Activated T-helper 1 cell treated with anti-CD3 and anti-CD28 coated beads, Interleukin-12 subunit alpha, Interleukin-12 subunit beta, Interleukin-2, Interleukin-4 antibody, amounts not matched to agents 30 ng/mL and 10 ng/mL and 1 ng/mL, durations not matched to agents 14 hours and 24 hours and 36 hours (primary cell): ENCODE measurements at regions not wholly inside any gene's neighbourhood (a gene's known extent, or its start where the extent isn't known, plus 50 kb on each side); places are given as distances from the start of the nearest gene placed in this dataset.
"Not testable (repeated sequence)": the region's sequence is repeated elsewhere in the genome, so short reads cannot be mapped to it uniquely, and the experiment has no call there.

Experiments used
- DNase-seq: peaks from one replicate; pipeline ENCODE4 v3.0.0; 2021; ENCODE audit warnings: low spot score
- H3K27ac Mint-ChIP-seq: one replicate; pipeline ENCODE4 v1.8.0; 2021; ENCODE audit warnings: mild to moderate bottlenecking, mixed read lengths
- H3K27me3 Mint-ChIP-seq: one replicate; pipeline ENCODE4 v1.8.0; 2022; ENCODE audit warnings: mild to moderate bottlenecking, moderate library complexity, mixed read lengths; ENCODE audit not compliant: insufficient read depth
- H3K36me3 Mint-ChIP-seq: one replicate; pipeline ENCODE4 v1.8.0; 2021; ENCODE audit warnings: low read depth, mixed read lengths
- H3K4me1 Mint-ChIP-seq: one replicate; pipeline ENCODE4 v1.8.0; 2021; ENCODE audit warnings: low read depth, mixed read lengths
- H3K4me3 Mint-ChIP-seq: one replicate; pipeline ENCODE4 v1.8.0; 2021; ENCODE audit warnings: mild to moderate bottlenecking, moderate library complexity, mixed read lengths
- H3K9me3 Mint-ChIP-seq: one replicate; pipeline ENCODE4 v1.8.0; 2021; ENCODE audit warnings: mixed read lengths
- intact Hi-C: fragments of 100-400 bp; cut with micrococcal nuclease; formaldehyde crosslinking; loops from one replicate; pipeline ENCODE4 v1.15.1; 2024

DNA sequence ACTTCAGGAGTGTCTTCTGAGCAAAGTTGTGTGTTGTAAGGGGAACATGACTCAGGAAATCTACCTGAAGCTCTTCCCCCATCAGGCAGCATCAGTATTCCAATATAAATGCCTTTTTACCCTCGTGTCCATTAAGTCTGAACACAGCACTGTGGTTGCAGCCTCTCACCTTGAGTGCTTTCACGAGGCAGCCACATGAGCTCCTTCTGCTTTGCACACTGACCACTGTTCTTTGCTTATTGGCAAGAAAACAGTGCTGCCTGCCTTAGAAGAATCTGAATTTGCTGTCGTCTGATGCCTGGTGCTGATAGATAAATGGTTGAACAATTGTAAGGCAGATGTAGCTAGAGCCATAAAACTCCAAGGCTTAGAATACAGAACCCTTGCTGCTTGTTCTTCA, 139.6 kb upstream of the WDR1 start:
- intact Hi-C loops = no loop called here
- no peak for DNase-seq
- no peak overlapping the region for H3K27ac Mint-ChIP-seq
- no peaks in the 10 kb centered on the region for H3K4me1 Mint-ChIP-seq
- H3K36me3 Mint-ChIP-seq = no peaks in the 10 kb centered on the region
- no peak overlapping the region for H3K4me3 Mint-ChIP-seq
- no peaks in the 10 kb centered on the region for H3K9me3 Mint-ChIP-seq
- H3K27me3 Mint-ChIP-seq = peaks cover 5% of the 10 kb centered on the region

DNA sequence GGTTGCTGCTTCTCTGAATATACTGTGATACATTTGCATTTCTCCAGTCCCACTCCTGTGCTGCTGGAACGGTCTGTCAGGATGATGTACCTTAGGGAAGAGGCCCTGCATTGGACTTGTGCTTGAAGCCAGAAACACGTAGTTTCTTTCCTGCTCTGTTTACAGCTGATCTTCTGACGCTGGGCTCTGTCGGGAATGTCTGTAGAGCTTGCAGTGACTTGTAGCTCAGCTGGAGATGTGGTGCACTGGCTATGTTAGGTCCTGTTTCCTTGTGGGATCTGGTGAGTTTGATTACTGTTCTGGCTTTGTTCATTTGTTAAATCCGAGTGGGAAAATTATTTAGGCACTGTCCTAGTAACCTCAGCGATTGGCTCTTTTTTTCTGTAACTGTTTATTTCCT, 137.2 kb upstream of the WDR1 start:
- Mint-ChIP-seq H3K4me3 (no peak overlapping the region), H3K27ac (no peak overlapping the region), H3K9me3 (no peaks in the 10 kb centered on the region), H3K36me3 (no peaks in the 10 kb centered on the region), H3K27me3 (no peaks in the 10 kb centered on the region), H3K4me1 (no peaks in the 10 kb centered on the region)
- DNase-seq = no peak
- intact Hi-C loops = no loop called here

DNA sequence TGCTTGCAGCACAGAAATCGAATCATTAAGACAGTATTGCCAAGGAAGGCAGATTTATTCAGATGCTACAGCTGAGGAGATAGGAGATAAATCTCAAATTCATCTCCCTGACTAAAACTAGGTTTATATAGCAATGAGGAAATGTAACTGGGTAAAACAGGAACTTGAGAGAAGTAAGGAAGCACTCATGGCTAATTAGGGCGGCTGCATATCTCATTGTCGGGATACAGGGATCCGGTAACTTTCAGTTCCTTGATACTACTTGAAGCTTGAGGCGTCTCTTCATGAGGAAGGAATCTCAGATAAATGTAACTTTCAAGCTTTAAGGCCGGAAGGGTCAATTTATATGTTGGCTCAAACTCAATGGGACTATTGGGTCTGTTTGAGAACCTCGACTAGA, 129.2 kb upstream of the WDR1 start:
- H3K4me3 Mint-ChIP-seq = no peak overlapping the region
- H3K27me3 Mint-ChIP-seq = peaks cover 7% of the 10 kb centered on the region
- no peaks in the 10 kb centered on the region for H3K36me3 Mint-ChIP-seq
- intact Hi-C loops = no loop called here
- DNase-seq = no peak
- H3K9me3 Mint-ChIP-seq = no peaks in the 10 kb centered on the region
- H3K4me1 Mint-ChIP-seq = no peaks in the 10 kb centered on the region
- H3K27ac Mint-ChIP-seq = no peak overlapping the region

DNA sequence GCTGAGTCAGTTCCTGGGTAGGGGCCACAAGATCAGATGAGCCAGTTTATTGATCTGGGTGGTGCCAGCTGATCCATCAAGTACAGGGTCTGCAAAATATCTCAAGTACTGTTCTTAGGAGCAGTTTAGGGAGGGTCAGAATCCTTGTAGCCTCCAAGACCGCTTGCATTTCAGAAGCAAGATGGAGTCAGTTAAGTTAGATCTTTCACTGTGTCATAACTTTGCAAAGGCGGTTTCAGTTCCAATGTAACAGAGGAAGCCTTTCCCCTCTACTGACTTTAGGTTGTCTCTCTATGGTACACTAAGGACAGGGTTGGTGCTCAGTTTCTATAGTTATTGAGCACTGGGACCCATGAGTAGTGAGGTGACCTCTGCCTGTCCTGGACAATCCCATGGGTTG, 127.3 kb upstream of the WDR1 start:
- intact Hi-C loops = no loop called here
- no peaks in the 10 kb centered on the region for H3K36me3 Mint-ChIP-seq
- DNase-seq = no peak
- no peak overlapping the region for H3K4me3 Mint-ChIP-seq
- H3K9me3 Mint-ChIP-seq = no peaks in the 10 kb centered on the region
- no peak overlapping the region for H3K27ac Mint-ChIP-seq
- H3K4me1 Mint-ChIP-seq = no peaks in the 10 kb centered on the region
- H3K27me3 Mint-ChIP-seq = peaks cover 11% of the 10 kb centered on the region

DNA sequence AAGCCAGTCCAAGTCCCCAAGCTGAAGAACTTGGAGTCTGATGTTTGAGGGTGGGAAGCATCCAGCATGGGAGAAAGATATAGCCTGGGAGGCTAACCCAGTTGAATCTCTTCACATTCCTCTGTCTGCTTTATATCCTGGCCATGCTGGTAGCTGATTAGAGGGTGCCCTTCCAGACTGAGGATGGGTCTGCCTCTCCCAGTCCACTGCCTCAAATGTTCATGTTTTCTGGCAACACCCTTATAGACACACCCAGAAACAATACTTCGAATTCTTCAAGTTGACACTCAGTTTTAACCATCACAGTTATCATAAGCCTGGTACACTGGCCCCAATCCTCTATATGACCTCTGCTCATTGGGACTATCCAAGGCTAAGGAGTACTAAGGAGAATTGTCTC, 124.1 kb upstream of the WDR1 start:
- DNase-seq = no peak
- no peak overlapping the region for H3K4me3 Mint-ChIP-seq
- H3K27ac Mint-ChIP-seq = no peak overlapping the region
- intact Hi-C loops = no loop called here
- H3K4me1 Mint-ChIP-seq = no peaks in the 10 kb centered on the region
- peaks cover 9% of the 10 kb centered on the region for H3K27me3 Mint-ChIP-seq
- H3K9me3 Mint-ChIP-seq = no peaks in the 10 kb centered on the region
- H3K36me3 Mint-ChIP-seq = no peaks in the 10 kb centered on the region

DNA sequence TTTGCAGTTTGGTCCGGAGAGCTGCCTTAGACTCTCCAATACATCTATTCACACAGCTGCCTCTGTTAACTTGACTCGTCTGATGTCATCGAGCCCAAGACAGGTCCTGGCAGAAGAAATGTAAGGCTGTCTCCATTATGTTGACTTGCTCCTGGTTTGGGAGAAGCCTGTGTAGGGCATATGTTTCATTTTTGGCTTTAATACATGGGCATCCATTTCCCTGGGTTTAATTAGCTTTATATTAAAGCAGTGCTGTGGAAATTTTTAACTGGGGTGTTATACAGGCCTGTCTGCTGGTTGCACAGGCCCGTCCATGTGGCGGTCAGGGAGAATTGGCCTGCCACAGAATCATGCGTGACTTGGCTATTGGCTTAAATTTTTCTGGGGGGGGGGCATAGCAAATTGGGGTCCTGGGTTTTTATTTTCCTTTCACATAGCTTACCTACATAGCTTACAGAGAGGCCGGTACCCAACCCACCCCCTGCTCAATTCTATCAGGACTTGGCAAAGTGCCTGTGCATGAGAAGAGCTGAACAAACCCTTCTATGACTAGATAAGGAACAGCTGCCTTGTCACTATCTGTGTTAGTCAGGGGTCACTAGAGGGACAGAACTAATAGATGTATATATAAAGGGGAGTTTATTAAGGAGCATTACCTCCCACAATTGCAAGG, 123.5 kb upstream of the WDR1 start:
- Mint-ChIP-seq H3K4me3 (no peak overlapping the region), H3K4me1 (no peaks in the 10 kb centered on the region), H3K9me3 (no peaks in the 10 kb centered on the region), H3K36me3 (no peaks in the 10 kb centered on the region), H3K27ac (no peak overlapping the region), H3K27me3 (peaks cover 8% of the 10 kb centered on the region)
- no peak for DNase-seq
- intact Hi-C loops = no loop called here

DNA sequence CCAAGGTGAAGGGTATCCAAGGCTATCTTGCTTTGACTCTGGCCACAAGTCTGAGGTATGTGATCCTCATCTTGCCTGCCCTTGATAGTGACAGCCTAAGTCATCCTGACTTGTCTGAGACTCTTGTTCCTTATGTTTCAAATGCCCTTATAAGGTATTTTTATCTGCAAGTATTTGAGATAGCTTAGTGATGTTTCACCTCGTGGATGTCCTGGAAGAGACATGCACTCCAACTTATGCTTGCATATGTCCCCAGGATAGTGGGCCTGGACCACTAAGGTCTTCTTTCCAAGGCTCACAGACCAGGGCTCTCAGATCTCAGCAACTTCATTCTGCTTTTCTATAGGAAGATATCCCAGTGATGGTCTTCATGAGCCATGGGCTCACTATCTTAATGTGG, 120.5 kb upstream of the WDR1 start:
- Mint-ChIP-seq H3K36me3 (no peaks in the 10 kb centered on the region), H3K27me3 (peaks cover 14% of the 10 kb centered on the region), H3K4me3 (no peak overlapping the region), H3K27ac (no peak overlapping the region), H3K9me3 (no peaks in the 10 kb centered on the region), H3K4me1 (no peaks in the 10 kb centered on the region)
- DNase-seq = no peak
- intact Hi-C loops = no loop called here

DNA sequence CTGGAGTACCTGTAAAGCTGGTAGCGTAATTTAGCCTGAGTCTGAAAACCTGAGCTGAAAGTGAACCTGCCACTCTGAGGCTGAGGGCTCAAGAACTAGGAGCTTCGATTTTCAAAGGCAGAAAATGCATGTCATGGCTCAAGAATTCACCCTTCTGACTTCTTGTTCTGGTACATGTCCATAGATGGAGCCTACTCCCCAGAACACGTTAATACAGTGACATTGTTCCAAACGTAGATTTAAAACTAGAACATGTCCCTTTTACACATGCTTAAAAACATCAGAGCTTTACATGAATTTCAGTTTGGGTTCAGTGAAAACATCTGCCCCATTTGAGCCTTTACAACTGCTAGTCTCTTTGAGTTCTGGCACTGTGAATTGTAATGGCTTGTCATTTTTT, 115.5 kb upstream of the WDR1 start:
- intact Hi-C loops = no loop called here
- H3K4me3 Mint-ChIP-seq = no peak overlapping the region
- no peaks in the 10 kb centered on the region for H3K9me3 Mint-ChIP-seq
- peaks cover 9% of the 10 kb centered on the region for H3K27me3 Mint-ChIP-seq
- no peaks in the 10 kb centered on the region for H3K4me1 Mint-ChIP-seq
- no peak for DNase-seq
- H3K36me3 Mint-ChIP-seq = no peaks in the 10 kb centered on the region
- H3K27ac Mint-ChIP-seq = no peak overlapping the region

DNA sequence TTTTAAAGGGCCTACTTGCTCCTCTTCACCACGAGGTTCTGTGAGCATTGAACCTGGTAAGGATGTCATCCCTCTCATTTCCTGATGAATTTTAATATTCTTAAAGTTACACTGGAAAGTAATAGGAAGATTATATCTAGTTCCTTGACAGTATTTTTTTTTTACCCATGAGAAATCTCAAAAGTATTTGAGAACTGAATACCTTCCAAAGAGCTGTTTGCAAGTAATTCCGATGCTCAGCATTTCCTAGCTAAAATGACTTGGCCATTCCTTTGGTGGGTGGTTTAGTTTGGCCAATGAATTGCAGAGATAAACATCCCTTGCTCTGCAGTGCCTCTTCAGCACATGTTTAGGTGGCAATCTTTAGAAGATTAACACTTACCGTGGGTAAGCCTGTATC, 110.2 kb upstream of the WDR1 start:
- Mint-ChIP-seq H3K4me3 (no peak overlapping the region), H3K27ac (no peak overlapping the region), H3K9me3 (no peaks in the 10 kb centered on the region), H3K4me1 (no peaks in the 10 kb centered on the region), H3K36me3 (no peaks in the 10 kb centered on the region), H3K27me3 (no peaks in the 10 kb centered on the region)
- DNase-seq = no peak
- intact Hi-C loops = no loop called here

DNA sequence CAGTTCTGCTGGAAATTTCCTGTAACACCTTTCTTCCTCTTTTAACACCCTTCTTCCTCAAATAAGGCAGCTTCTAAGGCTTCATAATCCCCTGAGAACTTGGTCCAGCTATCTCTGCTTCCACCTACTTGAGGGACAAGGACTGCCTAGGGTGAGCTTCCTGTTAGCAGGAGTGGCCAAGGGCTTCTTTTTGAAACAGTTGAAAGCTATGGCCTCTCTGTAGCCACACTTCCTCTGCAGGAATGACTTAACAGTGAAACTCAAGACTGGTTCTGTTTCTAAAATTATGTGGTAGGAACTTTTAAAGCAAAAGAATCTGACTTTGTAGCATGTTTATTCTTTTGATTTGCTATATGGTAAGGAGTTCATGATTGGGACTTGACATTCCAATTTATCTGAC, 108.5 kb upstream of the WDR1 start:
- H3K36me3 Mint-ChIP-seq = no peaks in the 10 kb centered on the region
- no peak overlapping the region for H3K27ac Mint-ChIP-seq
- no peaks in the 10 kb centered on the region for H3K9me3 Mint-ChIP-seq
- no peak overlapping the region for H3K4me3 Mint-ChIP-seq
- H3K27me3 Mint-ChIP-seq = no peaks in the 10 kb centered on the region
- H3K4me1 Mint-ChIP-seq = no peaks in the 10 kb centered on the region
- intact Hi-C loops = no loop called here
- no peak for DNase-seq

DNA sequence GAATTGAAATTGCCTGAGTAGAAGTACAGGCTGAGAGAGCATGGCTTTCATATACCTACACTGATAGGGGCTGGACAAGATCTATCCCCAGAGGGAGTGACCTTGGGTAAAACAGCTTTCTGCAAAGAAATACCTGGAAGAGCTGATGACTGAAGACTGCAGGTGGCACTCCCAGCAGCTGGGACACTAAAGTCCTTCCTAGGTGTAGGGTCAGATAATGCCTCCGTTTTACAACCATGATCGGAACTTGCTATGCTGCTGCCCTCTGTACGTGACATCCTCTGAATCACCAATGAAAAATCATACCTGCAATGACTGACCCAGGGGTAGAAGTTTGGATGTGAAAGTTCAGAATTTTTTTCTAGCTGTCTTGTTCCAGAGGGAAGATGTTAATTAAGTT, 107.2 kb upstream of the WDR1 start:
- no peak overlapping the region for H3K27ac Mint-ChIP-seq
- intact Hi-C loops = no loop called here
- H3K27me3 Mint-ChIP-seq = no peaks in the 10 kb centered on the region
- H3K4me3 Mint-ChIP-seq = no peak overlapping the region
- DNase-seq = no peak
- no peaks in the 10 kb centered on the region for H3K4me1 Mint-ChIP-seq
- H3K9me3 Mint-ChIP-seq = no peaks in the 10 kb centered on the region
- H3K36me3 Mint-ChIP-seq = no peaks in the 10 kb centered on the region

DNA sequence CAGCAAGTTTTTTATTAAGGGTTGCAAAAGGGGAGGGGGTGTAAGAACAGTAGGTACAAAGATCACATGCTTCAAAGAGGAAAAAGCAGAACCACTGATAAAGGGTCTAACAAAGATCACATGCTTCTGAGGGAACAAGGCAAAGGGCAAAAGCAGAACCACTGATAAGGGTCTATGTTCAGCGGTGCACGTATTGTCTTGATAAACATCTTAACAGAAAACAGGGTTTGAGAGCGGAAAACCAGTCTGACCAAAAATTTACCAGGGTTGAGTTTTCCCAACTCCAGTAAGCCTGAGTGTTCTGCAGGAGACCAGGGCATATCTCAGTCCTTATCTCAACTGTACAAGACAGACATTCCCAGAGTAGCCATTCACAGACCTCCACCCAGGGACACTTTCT, 96.9 kb upstream of the WDR1 start:
- intact Hi-C loops, H3K36me3 Mint-ChIP-seq, H3K27me3 Mint-ChIP-seq, H3K4me1 Mint-ChIP-seq, H3K4me3 Mint-ChIP-seq, H3K9me3 Mint-ChIP-seq, DNase-seq, H3K27ac Mint-ChIP-seq: not testable (repeated sequence)

DNA sequence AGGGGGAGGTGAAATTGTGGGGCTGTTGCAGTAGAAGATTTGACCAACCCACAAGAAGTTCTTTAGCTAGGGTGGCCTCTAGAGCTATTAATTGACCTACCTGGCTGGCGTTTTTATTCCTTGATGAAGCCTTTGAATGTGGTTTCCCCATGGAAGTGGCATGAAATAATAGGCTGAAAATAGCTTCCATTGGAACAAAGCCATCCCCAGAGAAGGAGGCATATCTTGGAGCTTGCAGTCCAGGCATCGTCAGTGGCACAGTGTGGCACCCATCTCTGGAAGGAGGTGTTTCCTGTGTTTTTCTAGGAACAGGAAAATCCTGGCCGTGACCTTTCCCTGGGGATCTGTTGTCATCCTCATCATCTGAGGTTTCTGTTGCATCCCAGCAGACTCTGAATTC, 96.3 kb upstream of the WDR1 start:
- no peak overlapping the region for H3K4me3 Mint-ChIP-seq
- intact Hi-C loops = no loop called here
- peaks cover 1% of the 10 kb centered on the region for H3K27me3 Mint-ChIP-seq
- H3K36me3 Mint-ChIP-seq = no peaks in the 10 kb centered on the region
- H3K9me3 Mint-ChIP-seq = no peaks in the 10 kb centered on the region
- no peak for DNase-seq
- H3K4me1 Mint-ChIP-seq = no peaks in the 10 kb centered on the region
- no peak overlapping the region for H3K27ac Mint-ChIP-seq

DNA sequence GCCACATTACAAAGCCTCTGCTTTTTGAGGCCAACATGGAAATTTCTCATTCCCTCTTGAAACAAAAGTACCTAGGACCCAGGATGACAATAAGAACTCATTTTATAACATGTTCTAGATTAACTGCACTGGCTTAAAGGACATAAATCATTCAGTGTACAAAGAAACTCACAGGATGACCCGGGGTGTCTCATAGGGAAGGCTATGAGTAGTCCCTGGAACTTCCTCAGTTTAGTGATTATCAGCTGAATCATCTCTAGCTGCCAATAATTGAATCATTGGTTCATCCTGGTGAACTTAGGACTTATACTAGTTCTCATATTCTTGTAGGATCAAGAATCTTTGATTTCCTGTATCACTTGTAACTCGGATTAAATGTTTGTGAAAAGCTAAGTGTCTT, 95.8 kb upstream of the WDR1 start:
- Mint-ChIP-seq H3K27me3 (peaks cover 2% of the 10 kb centered on the region), H3K9me3 (no peaks in the 10 kb centered on the region), H3K4me3 (no peak overlapping the region), H3K27ac (no peak overlapping the region), H3K36me3 (no peaks in the 10 kb centered on the region), H3K4me1 (no peaks in the 10 kb centered on the region)
- no peak for DNase-seq
- intact Hi-C loops = no loop called here
